GM18499 (cell line): ENCODE measurements at regions not wholly inside any gene's neighbourhood (a gene's known extent, or its start where the extent isn't known, plus 50 kb on each side); places are given as distances from the start of the nearest gene placed in this dataset.

Experiments used
- ATAC-seq: cut with Tn5 transposase; IDR thresholded peaks from one replicate; pipeline ENCODE4 v1.9.1; 2021; ENCODE audit warnings: moderate number of reproducible peaks; ENCODE audit not compliant: insufficient read depth, unreplicated experiment

GRCh38 chr10:131724891-131725580 lies 175.8 kb upstream of the PPP2R2D start:
- no peak for ATAC-seq

- ATAC-seq = no peak
Measured at GRCh38 chr10:131725581-131726069, 175.2 kb upstream of the PPP2R2D start.

GRCh38 chr10:131726076-131726880 lies 174.5 kb upstream of the PPP2R2D start:
- ATAC-seq = no peak

- ATAC-seq = no peak
Measured at GRCh38 chr10:131726967-131727366, 173.8 kb upstream of the PPP2R2D start.

GRCh38 chr10:131727560-131727959 lies 173.2 kb upstream of the PPP2R2D start:
- ATAC-seq = no peak

GRCh38 chr10:131728286-131729228 lies 172.3 kb upstream of the PPP2R2D start:
- ATAC-seq = no peak

GRCh38 chr10:131729361-131729760 lies 171.4 kb upstream of the PPP2R2D start:
- no peak for ATAC-seq

GRCh38 chr10:131729938-131730660 lies 170.7 kb upstream of the PPP2R2D start:
- no peak for ATAC-seq

- no peak for ATAC-seq
Measured at GRCh38 chr10:131730771-131731497, 169.9 kb upstream of the PPP2R2D start.

GRCh38 chr10:131731780-131732630 lies 168.8 kb upstream of the PPP2R2D start:
- ATAC-seq = no peak

- no peak for ATAC-seq
Measured at GRCh38 chr10:131732631-131733127, 168.1 kb upstream of the PPP2R2D start.

- ATAC-seq = no peak
Measured at GRCh38 chr10:131733596-131733995, 167.2 kb upstream of the PPP2R2D start.

- ATAC-seq = no peak
Measured at GRCh38 chr10:131735577-131735976, 165.2 kb upstream of the PPP2R2D start.

- no peak for ATAC-seq
Measured at GRCh38 chr10:131736321-131736980, 164.4 kb upstream of the PPP2R2D start.

GRCh38 chr10:131737543-131738395 lies 163.0 kb upstream of the PPP2R2D start:
- no peak for ATAC-seq

GRCh38 chr10:131738396-131738735 lies 162.4 kb upstream of the PPP2R2D start:
- ATAC-seq = no peak

- ATAC-seq = no peak
Measured at GRCh38 chr10:131739206-131739605, 161.6 kb upstream of the PPP2R2D start.
